Keratinocyte (primary cell): ENCODE measurements at regions not wholly inside any gene's neighbourhood (a gene's known extent, or its start where the extent isn't known, plus 50 kb on each side); places are given as distances from the start of the nearest gene placed in this dataset.

Source experiments
- DNase-seq: peaks from one replicate; pipeline ENCODE4 v3.0.0-alpha.2; 2011; ENCODE audit warnings: low read depth, missing footprints, low spot score
- FAIRE-seq: peaks from 2 replicates; lab custom pipeline; 2011; peaks lifted over from hg19 to GRCh38; lab: Jason Lieb, UNC
- H2AFZ ChIP-seq: 2 replicates; pipeline ENCODE4 v1.6.0; 2012; ENCODE audit warnings: low read length, control low read depth, inconsistent platforms; ENCODE audit not compliant: control insufficient read depth
- H3K27ac ChIP-seq: 2 replicates; pipeline ENCODE4 v1.5.1; 2011; ENCODE audit warnings: low read length; ENCODE audit not compliant: control insufficient read depth, insufficient read depth
- H3K27me3 ChIP-seq: 3 replicates; pipeline ENCODE4 v1.6.0; 2011; ENCODE audit warnings: low read length; ENCODE audit not compliant: control insufficient read depth, insufficient read depth; ENCODE audit errors: extremely low read depth
- H3K36me3 ChIP-seq, 2 experiments: 2 replicates in 1 of 2; 3 replicates in 1 of 2; pipeline ENCODE4 v1.5.1; 2011; ENCODE audit warnings: low read length in 2 of 2, mild to moderate bottlenecking in 1 of 2; ENCODE audit not compliant: control insufficient read depth in 2 of 2, insufficient read depth in 2 of 2; ENCODE audit errors: extremely low read depth in 1 of 2
- H3K4me1 ChIP-seq: 3 replicates; pipeline ENCODE4 v1.5.1; 2011; ENCODE audit warnings: low read length; ENCODE audit not compliant: control insufficient read depth, insufficient read depth; ENCODE audit errors: extremely low read depth
- H3K4me2 ChIP-seq: 3 replicates; pipeline ENCODE4 v1.6.0; 2011; ENCODE audit warnings: low read depth, low read length; ENCODE audit not compliant: control insufficient read depth, insufficient read depth; ENCODE audit errors: extremely low read depth
- H3K4me3 ChIP-seq, 3 experiments: fragments of 200-600 bp in 1 of 3; sonication (generic) in 1 of 3; 2 replicates in 2 of 3; 3 replicates in 1 of 3; pipeline ENCODE4 v1.5.1; 2011 to 2016; ENCODE audit warnings: low read length in 3 of 3, mild to moderate bottlenecking in 3 of 3, control low read depth in 2 of 3, inconsistent platforms in 1 of 3, low read depth in 1 of 3, mixed read lengths in 1 of 3, mixed run types in 1 of 3, moderate library complexity in 1 of 3; ENCODE audit not compliant: control insufficient read depth in 2 of 3, insufficient read depth in 2 of 3; ENCODE audit errors: extremely low read depth in 1 of 3
- H3K79me2 ChIP-seq: 2 replicates; pipeline ENCODE4 v1.6.0; 2012; ENCODE audit warnings: low read length; ENCODE audit not compliant: control insufficient read depth, insufficient read depth
- H3K9ac ChIP-seq: 3 replicates; pipeline ENCODE4 v1.6.0; 2011; ENCODE audit warnings: low read length; ENCODE audit not compliant: control insufficient read depth, insufficient read depth; ENCODE audit errors: extremely low read depth
- H3K9me1 ChIP-seq: 3 replicates; pipeline ENCODE4 v1.6.0; 2011; ENCODE audit warnings: low read length; ENCODE audit not compliant: control insufficient read depth, insufficient read depth; ENCODE audit errors: extremely low read depth
- H3K9me3 ChIP-seq: 2 replicates; pipeline ENCODE4 v1.5.1; 2012; ENCODE audit warnings: low read depth, low read length; ENCODE audit not compliant: control insufficient read depth
- H4K20me1 ChIP-seq: 3 replicates; pipeline ENCODE4 v1.6.0; 2011; ENCODE audit warnings: low read length; ENCODE audit not compliant: control insufficient read depth, insufficient read depth; ENCODE audit errors: extremely low read depth
- CTCF ChIP-seq, 3 experiments: IDR thresholded peaks in 1 of 3; conservative IDR thresholded peaks in 1 of 3; optimal IDR thresholded peaks in 1 of 3; 2 replicates in 2 of 3; 3 replicates in 1 of 3; pipeline versions ENCODE3 to v1.5.1; 2011; ENCODE audit warnings: low read length in 3 of 3, mild to moderate bottlenecking in 3 of 3, moderate library complexity in 2 of 3, control low read depth in 1 of 3, inconsistent platforms in 1 of 3; ENCODE audit not compliant: insufficient read depth in 2 of 3; ENCODE audit errors: extremely low read depth in 1 of 3
- EZH2 ChIP-seq: IDR thresholded peaks from one replicate; pipeline ENCODE4 v1.6.1; 2012; ENCODE audit warnings: inconsistent platforms, mild to moderate bottlenecking, low read length, moderate library complexity
- dilution Hi-C: fragments of 300-500 bp; cut with MboI; formaldehyde crosslinking; loops from one replicate; pipeline ENCODE4 v1.7.0; 2020; ENCODE audit warnings: low sequenced_read_pairs; ENCODE audit not compliant: extremely low pct_ligation_motif_present

DNA sequence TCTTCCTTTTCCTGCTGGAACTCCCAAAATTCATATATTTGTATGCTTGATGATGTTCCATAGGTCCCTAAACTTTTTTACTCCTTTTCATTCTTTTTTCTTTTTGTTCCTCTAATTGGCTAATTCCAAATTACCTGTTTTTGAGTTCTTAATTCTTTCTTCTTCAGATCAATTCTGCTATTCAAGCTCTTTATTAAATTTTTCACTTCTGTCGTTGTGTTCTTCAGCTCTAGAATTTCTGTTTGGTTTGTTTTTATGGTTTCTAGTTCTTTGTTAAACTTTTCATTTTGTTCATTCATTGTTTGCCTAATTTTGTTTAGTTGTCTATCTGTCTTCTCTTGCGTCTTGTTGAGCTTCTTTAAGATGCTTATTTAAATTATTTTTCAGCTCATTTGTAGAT lies 154.8 kb downstream of the TPH2 start:
- Histone ChIP-seq H3K27ac (no peak overlapping the region), H3K27me3 (no peaks in the 10 kb centered on the region), H3K4me2 (no peak overlapping the region), H3K4me1 (no peaks in the 10 kb centered on the region), H2AFZ (no peak overlapping the region), H4K20me1 (no peaks in the 10 kb centered on the region), H3K9me1 (no peaks in the 10 kb centered on the region), H3K36me3 (no peaks in the 10 kb centered on the region), H3K79me2 (no peaks in the 10 kb centered on the region), H3K9ac (no peak overlapping the region), H3K4me3 (no peak overlapping the region), H3K9me3 (no peaks in the 10 kb centered on the region)
- dilution Hi-C loops: no loop called here
- DNase-seq: no peak
- FAIRE-seq: no peak
- no peak for TF ChIP-seq CTCF (optimal IDR thresholded peaks at IDR 0.05 in 1 of 3, IDR thresholded peaks at IDR 0.05 in 1 of 3, conservative IDR thresholded peaks at IDR 0.05 in 1 of 3; ENCODE audit: extremely low read depth in 1 of 3, insufficient read depth in 2 of 3, low read length in 3 of 3)
- TF ChIP-seq EZH2: no peak

DNA sequence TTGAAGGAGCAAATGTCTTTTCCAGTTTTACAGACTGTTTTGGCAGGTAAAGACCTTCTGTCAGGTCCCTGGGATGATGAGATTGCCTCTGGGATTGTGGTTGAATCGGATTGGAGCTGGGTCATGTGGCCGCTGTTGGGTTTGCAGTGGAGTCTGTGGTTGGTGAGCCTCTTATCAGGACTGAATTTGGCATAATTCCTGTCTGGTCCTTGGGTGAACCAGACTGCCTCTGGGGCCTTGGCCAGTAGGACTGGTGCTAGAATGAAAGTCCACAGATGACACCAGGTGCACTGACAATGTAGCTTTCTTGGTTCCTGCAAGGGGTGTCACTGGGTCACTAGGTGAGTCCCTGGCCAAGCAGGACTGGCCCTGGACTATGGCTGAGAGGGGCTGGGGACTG lies 155.3 kb downstream of the TPH2 start:
- dilution Hi-C loops: no loop called here
- no peaks in the 10 kb centered on the region for H3K27me3 ChIP-seq
- no peak overlapping the region for H2AFZ ChIP-seq
- H3K4me3 ChIP-seq: no peak overlapping the region
- no peaks in the 10 kb centered on the region for H4K20me1 ChIP-seq
- H3K27ac ChIP-seq: no peak overlapping the region
- FAIRE-seq (no peak), DNase-seq (no peak)
- no peak overlapping the region for H3K9ac ChIP-seq
- no peaks in the 10 kb centered on the region for H3K9me3 ChIP-seq
- no peaks in the 10 kb centered on the region for H3K79me2 ChIP-seq
- H3K4me1 ChIP-seq: no peaks in the 10 kb centered on the region
- H3K36me3 ChIP-seq: no peaks in the 10 kb centered on the region
- H3K4me2 ChIP-seq: no peak overlapping the region
- TF ChIP-seq EZH2: no peak
- TF ChIP-seq CTCF (optimal IDR thresholded peaks at IDR 0.05 in 1 of 3, IDR thresholded peaks at IDR 0.05 in 1 of 3, conservative IDR thresholded peaks at IDR 0.05 in 1 of 3; ENCODE audit: extremely low read depth in 1 of 3, insufficient read depth in 2 of 3, low read length in 3 of 3): no peak
- no peaks in the 10 kb centered on the region for H3K9me1 ChIP-seq
